Natural killer cell (primary cell): ENCODE measurements at regions not wholly inside any gene's neighbourhood (a gene's known extent, or its start where the extent isn't known, plus 50 kb on each side); places are given as distances from the start of the nearest gene placed in this dataset.
"Not testable (repeated sequence)": the region's sequence is repeated elsewhere in the genome, so short reads cannot be mapped to it uniquely, and the experiment has no call there.

Experiments used
- ATAC-seq, 3 donors: fragments of 150-1000 bp in 2 of 3; fragments of 200-7000 bp in 1 of 3; cut with Tn5 transposase; 1 replicate in 1 of 3; 2 replicates in 2 of 3; pipeline ENCODE4 v1.10.0; 2021; ENCODE audit warnings: mild to moderate bottlenecking in 2 of 3, moderate library complexity in 2 of 3
- DNase-seq, 2 donors: peaks; one replicate each; pipeline versions ENCODE4 v3.0.0 to v3.0.0-alpha.2; 2013 to 2021; ENCODE audit warnings: mixed read lengths in 1 of 2
- H3K27ac ChIP-seq: one replicate; pipeline ENCODE4 v1.5.1; 2013; ENCODE audit warnings: mild to moderate bottlenecking, low read length
- H3K27me3 ChIP-seq: one replicate; pipeline ENCODE4 v1.6.1; 2013; ENCODE audit warnings: low read length; ENCODE audit not compliant: control insufficient read depth, insufficient read depth
- H3K36me3 ChIP-seq: one replicate; pipeline ENCODE4 v1.6.1; 2013; ENCODE audit warnings: low read length; ENCODE audit not compliant: control insufficient read depth, insufficient read depth
- H3K4me1 ChIP-seq: one replicate; pipeline ENCODE4 v1.6.1; 2013; ENCODE audit warnings: low read length; ENCODE audit not compliant: control insufficient read depth, insufficient read depth
- H3K4me3 ChIP-seq: one replicate; pipeline ENCODE4 v1.5.1; 2013; ENCODE audit warnings: low read length
- H3K9me3 ChIP-seq: one replicate; pipeline ENCODE4 v1.6.1; 2013; ENCODE audit warnings: low read length; ENCODE audit not compliant: control insufficient read depth, insufficient read depth
- H3K27ac Mint-ChIP-seq, 2 donors: one replicate each; pipeline ENCODE4 v1.8.0; 2022; ENCODE audit warnings: mild to moderate bottlenecking in 2 of 2, mixed read lengths in 2 of 2, moderate library complexity in 1 of 2
- H3K27me3 Mint-ChIP-seq, 2 donors: one replicate each; pipeline ENCODE4 v1.8.0; 2022; ENCODE audit warnings: low read depth in 2 of 2, mixed read lengths in 2 of 2
- H3K36me3 Mint-ChIP-seq: one replicate; pipeline ENCODE4 v1.8.0; 2022; ENCODE audit warnings: mixed read lengths
- H3K4me1 Mint-ChIP-seq, 2 donors: one replicate each; pipeline ENCODE4 v1.8.0; 2022; ENCODE audit warnings: mixed read lengths in 2 of 2
- H3K4me3 Mint-ChIP-seq: one replicate; pipeline ENCODE4 v1.8.0; 2022; ENCODE audit warnings: mild to moderate bottlenecking, moderate library complexity, mixed read lengths
- H3K9me3 Mint-ChIP-seq, 2 donors: one replicate each; pipeline ENCODE4 v1.8.0; 2022; ENCODE audit warnings: mixed read lengths in 2 of 2
- CTCF ChIP-seq: fragments of 200-600 bp; IDR thresholded peaks from one replicate; pipeline ENCODE4 v1.8.0; 2022; ENCODE audit warnings: antibody characterized with exemption
- WGBS: methylation state at CpG from one replicate; pipeline ENCODE4 v1.1.7; 2013; ENCODE audit warnings: missing lambda C conversion rate; ENCODE audit not compliant: insufficient coverage; 5-methylcytosine and 5-hydroxymethylcytosine counted together
- intact Hi-C: fragments of 100-400 bp; cut with micrococcal nuclease; formaldehyde crosslinking; loops from one replicate; pipeline ENCODE4 v1.14.2; 2022

DNA sequence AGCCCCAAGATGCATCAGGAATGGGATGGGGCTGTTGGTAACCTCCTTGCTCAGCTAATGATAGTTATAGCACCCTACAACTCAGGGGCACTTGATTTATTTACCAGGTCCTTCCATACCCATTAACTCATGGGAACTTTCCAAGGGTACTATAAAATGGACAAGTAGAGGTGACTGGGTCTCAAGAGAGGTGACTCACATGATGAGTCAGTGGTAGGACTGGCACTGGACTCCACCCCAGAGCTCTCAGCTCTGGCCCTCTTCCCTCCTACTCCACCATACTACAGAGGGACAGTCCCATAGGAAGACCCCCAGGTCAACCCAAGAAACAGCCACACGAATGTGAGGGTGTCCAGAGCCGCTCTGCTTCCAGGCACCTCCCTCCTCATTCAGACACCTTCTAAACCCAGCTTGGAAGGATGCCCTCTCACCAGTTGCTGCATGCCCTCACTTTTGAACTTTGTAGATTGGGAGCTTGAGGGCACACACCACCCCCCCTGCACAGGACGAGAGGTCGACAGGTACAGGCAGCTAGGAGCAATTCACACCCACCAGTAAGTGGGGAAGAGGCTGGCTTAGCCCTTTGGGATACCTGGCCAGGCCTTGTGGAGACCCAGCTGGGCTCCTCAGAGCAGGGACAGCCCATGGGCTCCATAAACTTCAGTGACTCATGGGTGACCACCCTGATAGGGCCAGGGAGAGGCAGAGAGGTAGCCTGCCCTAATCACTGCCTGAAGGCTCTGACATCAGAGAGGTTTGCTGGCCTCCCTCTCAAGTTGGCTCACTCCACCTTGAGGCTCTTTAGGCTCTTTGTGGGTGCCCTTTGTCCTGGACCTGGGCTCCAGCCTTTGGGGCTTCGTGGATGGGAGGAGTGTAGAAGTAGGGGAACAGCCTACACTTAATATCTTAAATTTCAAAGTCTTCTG lies 81.6 kb upstream of the MLN start:
- Mint-ChIP-seq H3K36me3 (no peaks in the 10 kb centered on the region), H3K27ac (no peak overlapping the region), H3K9me3 (no peaks in the 10 kb centered on the region), H3K4me3 (no peak overlapping the region), H3K27me3 (peaks cover 44 to 78% of the 10 kb centered on the region in 2 donors), H3K4me1 (no peaks in the 10 kb centered on the region)
- 79% methylated on average over 4 of the region's 5 CpGs for WGBS
- Histone ChIP-seq H3K27me3 (peaks cover 3% of the 10 kb centered on the region), H3K36me3 (no peaks in the 10 kb centered on the region), H3K9me3 (no peaks in the 10 kb centered on the region), H3K4me3 (no peak overlapping the region), H3K4me1 (no peaks in the 10 kb centered on the region), H3K27ac (no peak overlapping the region)
- intact Hi-C loops: no loop called here
- DNase-seq (no peak), ATAC-seq (no peak)
- TF ChIP-seq CTCF: no peak

DNA sequence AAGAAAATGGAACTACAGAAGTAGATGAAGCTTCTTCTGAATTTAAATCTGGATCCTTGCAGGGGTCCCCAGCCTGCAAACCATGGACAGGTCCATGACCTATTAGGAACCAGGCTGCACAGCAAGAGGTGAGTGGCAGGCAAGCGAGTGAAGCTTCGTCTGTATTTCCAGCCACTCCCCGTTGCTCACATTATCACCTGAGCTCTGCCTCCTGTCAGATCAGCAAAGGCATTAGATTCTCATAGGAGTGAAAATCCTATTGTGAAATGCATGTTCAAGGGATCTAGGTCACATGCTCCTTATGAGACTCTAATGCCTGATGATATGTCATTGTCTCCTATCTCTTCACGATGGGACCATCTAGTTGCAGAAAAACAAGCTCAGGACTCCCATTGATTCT lies 79.8 kb upstream of the MLN start:
- not testable (repeated sequence) for H3K27ac ChIP-seq, H3K4me3 Mint-ChIP-seq
- WGBS: 84% methylated on average over 4 of the region's 4 CpGs

DNA sequence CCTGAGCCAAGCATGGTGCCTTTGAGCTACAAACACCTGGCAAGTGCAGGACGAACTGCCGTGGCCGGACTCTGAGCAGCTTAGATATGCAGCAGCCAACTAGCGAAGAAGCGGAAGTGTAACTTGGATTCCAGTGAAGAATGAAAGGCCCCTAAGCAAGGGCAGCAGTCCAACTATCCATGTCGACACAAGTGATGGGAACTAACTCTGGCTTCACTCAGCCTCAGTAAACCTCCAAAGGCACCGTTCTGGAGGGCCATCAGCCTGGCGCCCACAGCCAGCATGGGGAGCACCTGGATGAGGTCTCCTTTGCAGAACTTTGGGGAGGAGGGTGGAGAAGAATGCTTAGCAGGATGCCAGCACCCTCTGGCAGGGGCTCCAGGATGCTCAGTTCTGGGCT lies 78.4 kb upstream of the MLN start:
- no peaks in the 10 kb centered on the region for H3K36me3 ChIP-seq
- intact Hi-C loops: no loop called here
- TF ChIP-seq CTCF: no peak
- Mint-ChIP-seq H3K9me3 (no peaks in the 10 kb centered on the region), H3K4me1 (no peaks in the 10 kb centered on the region), H3K27ac (no peak overlapping the region), H3K4me3 (no peak overlapping the region), H3K27me3 (peaks cover 52 to 76% of the 10 kb centered on the region in 2 donors), H3K36me3 (no peaks in the 10 kb centered on the region)
- ATAC-seq (no peak), DNase-seq (no peak)
- H3K9me3 ChIP-seq: no peaks in the 10 kb centered on the region
- H3K27ac ChIP-seq: no peak overlapping the region
- no peak overlapping the region for H3K4me3 ChIP-seq
- H3K27me3 ChIP-seq: peaks cover 5% of the 10 kb centered on the region
- WGBS: 97% methylated on average over 8 of the region's 8 CpGs
- no peaks in the 10 kb centered on the region for H3K4me1 ChIP-seq

More for the DNA sequence above, 79.8 kb upstream of the MLN start:
- H3K4me1 ChIP-seq, H3K36me3 Mint-ChIP-seq, ATAC-seq, H3K9me3 ChIP-seq, H3K4me3 ChIP-seq, DNase-seq, intact Hi-C loops, H3K27ac Mint-ChIP-seq, H3K36me3 ChIP-seq, H3K4me1 Mint-ChIP-seq, H3K9me3 Mint-ChIP-seq, H3K27me3 ChIP-seq: not testable (repeated sequence)
- peaks cover 50 to 77% of the 10 kb centered on the region in 2 donors for H3K27me3 Mint-ChIP-seq

DNA sequence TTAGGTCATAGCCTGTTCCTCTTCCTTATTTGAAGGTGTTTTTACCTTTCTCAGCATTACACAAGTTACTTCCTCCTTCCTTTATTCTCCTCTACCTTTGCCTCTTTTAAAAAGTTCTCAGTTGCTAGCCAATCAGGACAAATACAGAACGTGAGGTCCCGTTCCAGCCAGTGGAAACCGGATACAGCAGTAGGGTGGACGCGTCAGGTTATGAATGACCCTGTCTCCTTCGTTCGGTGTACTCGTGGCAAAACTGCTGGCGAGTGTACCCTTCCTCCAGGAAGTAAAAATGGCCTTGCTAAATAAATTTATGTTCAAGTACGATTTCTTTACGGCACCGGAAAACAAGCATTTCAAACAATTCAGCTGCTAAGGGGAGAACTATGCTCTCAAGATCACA lies 77.0 kb upstream of the MLN start:
- H3K9me3 ChIP-seq: no peaks in the 10 kb centered on the region
- ATAC-seq (no peak), DNase-seq (no peak)
- no peak overlapping the region for H3K27ac Mint-ChIP-seq
- no peak overlapping the region for H3K27ac ChIP-seq
- intact Hi-C loops: no loop called here
- no peaks in the 10 kb centered on the region for H3K36me3 ChIP-seq
- H3K9me3 Mint-ChIP-seq: no peaks in the 10 kb centered on the region
- TF ChIP-seq CTCF: no peak
- no peaks in the 10 kb centered on the region for H3K4me1 ChIP-seq
- 82% methylated on average over 12 of the region's 12 CpGs for WGBS
- H3K27me3 ChIP-seq: peaks cover 5% of the 10 kb centered on the region
- H3K4me3 ChIP-seq: no peak overlapping the region
- peaks cover 58 to 83% of the 10 kb centered on the region in 2 donors for H3K27me3 Mint-ChIP-seq
- H3K4me3 Mint-ChIP-seq: no peak overlapping the region
- H3K36me3 Mint-ChIP-seq: no peaks in the 10 kb centered on the region
- no peaks in the 10 kb centered on the region for H3K4me1 Mint-ChIP-seq
